MM.1S (cell line): ENCODE measurements at regions not wholly inside any gene's neighbourhood (a gene's known extent, or its start where the extent isn't known, plus 50 kb on each side); places are given as distances from the start of the nearest gene placed in this dataset.

Experiments
- CTCF ChIP-seq: fragments of 300-600 bp; sonication (generic); IDR thresholded peaks from 2 replicates; pipeline ENCODE4 v1.5.1; 2016; ENCODE audit warnings: antibody characterized with exemption, low read length, mixed read lengths
- EZH2 ChIP-seq: fragments of 300-600 bp; sonication (generic); optimal IDR thresholded peaks from 2 replicates; pipeline ENCODE3; 2017; ENCODE audit warnings: low read depth, mild to moderate bottlenecking, antibody characterized with exemption, low read length, mixed read lengths
- EZH2phosphoT487 ChIP-seq: fragments of 300-600 bp; sonication (generic); IDR thresholded peaks from 2 replicates; pipeline ENCODE4 v1.6.1; 2018; ENCODE audit warnings: antibody characterized with exemption, low read length

GRCh38 chr5:91712718-91713117 lies 329.6 kb upstream of the ARRDC3 start:
- no peak for TF ChIP-seq CTCF
- no peak for TF ChIP-seq EZH2phosphoT487
- TF ChIP-seq EZH2 = no peak
